Adrenal gland (tissue), 9 donors: ENCODE measurements at regions not wholly inside any gene's neighbourhood (a gene's known extent, or its start where the extent isn't known, plus 50 kb on each side); places are given as distances from the start of the nearest gene placed in this dataset.
"Not testable (repeated sequence)": the region's sequence is repeated elsewhere in the genome, so short reads cannot be mapped to it uniquely, and the experiment has no call there.

Experiments
- DNase-seq, 7 donors: peaks; one replicate each; pipeline ENCODE4 v3.0.0-alpha.2; 2019 to 2020
- H3K27ac ChIP-seq, 5 donors: fragments of 200-600 bp; sonication (generic) in 4 of 5; 1 replicate in 3 of 5; 2 replicates in 2 of 5; pipeline versions ENCODE4 v1.5.1 to v1.8.0; 2016 to 2020; ENCODE audit warnings: mild to moderate bottlenecking in 1 of 5
- H3K27me3 ChIP-seq: fragments of 200-600 bp; 2 replicates; pipeline ENCODE4 v1.8.0; 2021
- H3K36me3 ChIP-seq, 2 donors: fragments of 200-600 bp; replicated peaks in 1 of 2; 1 replicate in 1 of 2; 2 replicates in 1 of 2; pipeline versions ENCODE4 v1.5.1 to v1.8.0; 2018 to 2022
- H3K4me1 ChIP-seq, 2 donors: fragments of 200-600 bp; replicated peaks in 1 of 2; 1 replicate in 1 of 2; 2 replicates in 1 of 2; pipeline versions ENCODE4 v1.5.1 to v1.8.0; 2018 to 2021
- H3K4me3 ChIP-seq, 4 donors: fragments of 200-600 bp; sonication (generic) in 3 of 4; one replicate each; pipeline ENCODE4 v1.5.1; 2016 to 2018
- H3K9me3 ChIP-seq, 3 donors: fragments of 200-600 bp; sonication (generic) in 1 of 3; replicated peaks in 1 of 3; 1 replicate in 2 of 3; 2 replicates in 1 of 3; pipeline versions ENCODE4 v1.5.1 to v1.8.0; 2016 to 2021
- CTCF ChIP-seq, 6 experiments: fragments of 450-650 bp in 4 of 6; fragments of 200-600 bp in 2 of 6; sonication (generic) in 1 of 6; IDR thresholded peaks; 1 replicate in 5 of 6; 2 replicates in 1 of 6; pipeline versions ENCODE4 v1.5.1 to v1.8.0; 2016 to 2021; ENCODE audit warnings: antibody characterized with exemption in 6 of 6, mild to moderate bottlenecking in 2 of 6, moderate library complexity in 1 of 6
- POLR2A ChIP-seq, 2 donors: fragments of 450-650 bp; IDR thresholded peaks; one replicate each; pipeline ENCODE4 v1.6.1; 2017; ENCODE audit warnings: antibody characterized with exemption in 2 of 2, mild to moderate bottlenecking in 2 of 2, moderate library complexity in 1 of 2
- WGBS, 4 donors: extraction: QIAGEN DNeasy Blood & Tissue Kit in 2 of 4; methylation state at CpG; one replicate each; pipeline versions ENCODE4 v1.1.5 to v1.1.7; 2013 to 2017; 5-methylcytosine and 5-hydroxymethylcytosine counted together
- intact Hi-C, 2 donors: fragments of 100-400 bp; cut with DNase I; formaldehyde crosslinking; loops; one replicate each; pipeline versions ENCODE4 v1.14.1 to v1.15.0; 2022 to 2023
- donor health status: healthy with polysubstance abuse.
- donor health status: Bipolar disorder and iron deficiency.
- donor health status: DM: yes; HTN: yes; CAD: no.
- donor health status: DM: no; HTN: no; CAD: no.
- donor health status: DM: no; HTN: no; CAD: no.

GRCh38 chr4:170687751-170688150 is 598.0 kb upstream of the AADAT start:
- H3K27ac ChIP-seq: no peak overlapping the region
- intact Hi-C loops: no loop called here
- no peak for DNase-seq
- TF ChIP-seq CTCF (IDR thresholded peaks at IDR 0.05) (no peak), POLR2A (IDR thresholded peaks at IDR 0.05) (no peak)
- H3K4me1 ChIP-seq: no peaks in the 10 kb centered on the region
- 83 to 92% (median 86%) methylated on average over 5 to 6 of the region's 6 CpGs for WGBS, 4 donors
- no peak overlapping the region for H3K4me3 ChIP-seq
- H3K36me3 ChIP-seq: no peaks in the 10 kb centered on the region
- no peaks in the 10 kb centered on the region for H3K27me3 ChIP-seq
- no peaks in the 10 kb centered on the region for H3K9me3 ChIP-seq

- H3K9me3 ChIP-seq, intact Hi-C loops: not testable (repeated sequence)
- 72 to 82% (median 76%) methylated on average over 4 of the region's 4 CpGs for WGBS, 4 donors
Measured at GRCh38 chr4:170685701-170686100, 595.9 kb upstream of the AADAT start.

GRCh38 chr4:170682558-170683294 is 593.0 kb upstream of the AADAT start:
- Histone ChIP-seq H3K4me3 (no peak overlapping the region), H3K27ac (no peak overlapping the region), H3K27me3 (no peaks in the 10 kb centered on the region), H3K4me1 (no peaks in the 10 kb centered on the region), H3K36me3 (no peaks in the 10 kb centered on the region), H3K9me3 (no peaks in the 10 kb centered on the region)
- TF ChIP-seq CTCF (IDR thresholded peaks at IDR 0.05) (no peak), POLR2A (IDR thresholded peaks at IDR 0.05) (no peak)
- no peak for DNase-seq
- WGBS, 4 donors: 47 to 49% (median 47%) methylated on average over 5 of the region's 5 CpGs
- intact Hi-C loops: no loop called here

More at GRCh38 chr4:170685701-170686100, 595.9 kb upstream of the AADAT start:
- H3K27me3 ChIP-seq, H3K4me1 ChIP-seq, H3K36me3 ChIP-seq, DNase-seq, H3K27ac ChIP-seq, H3K4me3 ChIP-seq: not testable (repeated sequence)

- H3K9me3 ChIP-seq, intact Hi-C loops, H3K27me3 ChIP-seq, H3K4me1 ChIP-seq, H3K27ac ChIP-seq, H3K4me3 ChIP-seq, H3K36me3 ChIP-seq, DNase-seq: not testable (repeated sequence)
- 59 to 75% (median 65%) methylated on average over 5 of the region's 5 CpGs for WGBS, 4 donors
Measured at GRCh38 chr4:170682087-170682486, 592.3 kb upstream of the AADAT start.

GRCh38 chr4:170675568-170676262 is 586.0 kb upstream of the AADAT start:
- intact Hi-C loops: no loop called here
- 44 to 75% (median 62%) methylated on average over 1 to 2 of the region's 2 CpGs for WGBS, 4 donors
- Histone ChIP-seq H3K9me3 (no peaks in the 10 kb centered on the region), H3K27me3 (no peaks in the 10 kb centered on the region), H3K4me3 (no peak overlapping the region), H3K4me1 (no peaks in the 10 kb centered on the region), H3K27ac (no peak overlapping the region), H3K36me3 (no peaks in the 10 kb centered on the region)
- no peak for DNase-seq
- no peak for TF ChIP-seq POLR2A (IDR thresholded peaks at IDR 0.05)
